SU-DHL-6 (cell line): ENCODE measurements at regions not wholly inside any gene's neighbourhood (a gene's known extent, or its start where the extent isn't known, plus 50 kb on each side); places are given as distances from the start of the nearest gene placed in this dataset.

Source experiments
- CTCF ChIP-seq: fragments of 200-600 bp; sonication (generic); IDR thresholded peaks from one replicate; pipeline ENCODE4 v1.5.1; 2017; ENCODE audit warnings: antibody characterized with exemption, mild to moderate bottlenecking, low read length, moderate library complexity; ENCODE audit not compliant: insufficient read depth, poor library complexity, severe bottlenecking
- EZH2phosphoT487 ChIP-seq: fragments of 200-600 bp; sonication (generic), shearing (Covaris generic); conservative IDR thresholded peaks from 2 replicates; pipeline ENCODE4 v1.6.1; 2018; ENCODE audit warnings: mild to moderate bottlenecking, antibody characterized with exemption, low read length, moderate library complexity, mixed read lengths

DNA sequence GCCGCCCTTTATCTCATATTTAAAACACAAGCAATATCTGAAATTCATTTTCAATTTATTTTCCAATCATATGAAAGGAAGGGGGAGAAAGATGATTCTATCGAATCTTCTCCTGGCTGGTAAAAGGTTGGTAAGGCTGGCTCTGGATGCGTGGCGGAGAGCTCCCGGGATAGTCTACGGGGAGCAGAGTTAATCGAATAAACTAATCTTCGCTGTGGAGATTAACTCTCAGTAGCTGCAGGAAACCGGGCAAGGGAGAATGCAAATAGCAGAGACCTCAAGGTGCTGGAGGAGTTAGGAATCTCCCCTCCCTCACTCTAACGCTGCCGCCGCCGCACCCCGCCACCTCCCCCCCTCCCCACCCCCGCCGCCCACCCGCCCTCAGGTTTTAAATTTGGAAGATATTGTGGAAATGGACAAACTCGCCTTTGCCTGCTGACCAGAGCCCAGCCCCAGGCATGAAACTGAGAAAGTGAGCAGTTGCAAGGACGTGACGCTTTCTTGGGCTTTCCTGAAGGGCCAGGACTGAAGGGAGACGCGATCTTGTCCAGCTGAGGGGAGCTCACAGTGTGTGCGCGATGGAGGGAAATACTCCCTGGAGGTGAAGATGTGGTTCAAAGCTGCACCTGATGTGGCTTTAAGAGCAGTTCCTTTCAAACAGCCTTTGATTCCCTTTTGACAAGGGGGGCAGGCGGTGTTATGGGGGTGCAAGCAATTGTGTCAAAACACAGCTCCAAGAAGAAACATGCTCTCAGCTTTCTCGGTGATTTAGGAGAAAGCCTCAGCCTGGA lies 308.2 kb upstream of the IRX3 start:
- TF ChIP-seq CTCF (no peak), EZH2phosphoT487 (no peak)
